T47D (cell line): ENCODE measurements at regions not wholly inside any gene's neighbourhood (a gene's known extent, or its start where the extent isn't known, plus 50 kb on each side); places are given as distances from the start of the nearest gene placed in this dataset.
A peak's percentile ranks its signal among the peaks of the same experiment; 100 is the strongest.

Source experiments
- DNase-seq, 2 experiments: peaks; one replicate each; pipeline versions ENCODE4 v3.0.0 to v3.0.0-alpha.2; 2011 to 2012; ENCODE audit warnings: low read depth in 1 of 2, low spot score in 1 of 2
- JUND ChIP-seq: IDR thresholded peaks from 2 replicates; pipeline ENCODE4 v1.6.1; 2012; ENCODE audit warnings: low read depth
- in situ Hi-C: cut with HindIII; loops from 2 replicates; pipeline ENCODE4 v1.10.0; 2016; ENCODE audit warnings: low sequenced_read_pairs, low pct_unique_long_range_greater_than_20kb

GRCh38 chr2:155730804-155731203, 601.7 kb downstream of the NR4A2 start:
- in situ Hi-C loops: no loop called here
- no peak for TF ChIP-seq JUND
- no peak for DNase-seq

- TF ChIP-seq JUND: no peak
- no peak for DNase-seq
- in situ Hi-C loops: no loop called here
Observed at GRCh38 chr2:155727187-155727895, 605.2 kb downstream of the NR4A2 start.

- DNase-seq: no peak
- in situ Hi-C loops: no loop called here
Observed at GRCh38 chr2:155722290-155722689, 610.2 kb downstream of the NR4A2 start.

GRCh38 chr2:155715705-155716104, 616.8 kb downstream of the NR4A2 start:
- no peak for TF ChIP-seq JUND
- in situ Hi-C loops: no loop called here
- DNase-seq: no peak

More at GRCh38 chr2:155722290-155722689, 610.2 kb downstream of the NR4A2 start:
- TF ChIP-seq JUND: no peak

- no peak for DNase-seq
- in situ Hi-C loops: no loop called here
- no peak for TF ChIP-seq JUND
Observed at GRCh38 chr2:155714983-155715382, 617.5 kb downstream of the NR4A2 start.

- in situ Hi-C loops: no loop called here
- DNase-seq: peak in 1 of 2 experiments; percentile 23
- TF ChIP-seq JUND: no peak
Observed at GRCh38 chr2:155708071-155708470, 624.5 kb downstream of the NR4A2 start.

GRCh38 chr2:155703917-155704316, 628.6 kb downstream of the NR4A2 start:
- TF ChIP-seq JUND: no peak
- in situ Hi-C loops: no loop called here
- no peak for DNase-seq

- no peak for DNase-seq
- in situ Hi-C loops: no loop called here
- TF ChIP-seq JUND: no peak
Observed at GRCh38 chr2:155703048-155703447, 629.5 kb downstream of the NR4A2 start.

GRCh38 chr2:155701721-155702120, 630.8 kb downstream of the NR4A2 start:
- in situ Hi-C loops: no loop called here
- DNase-seq: no peak

GRCh38 chr2:155696571-155696970, 636.0 kb downstream of the NR4A2 start:
- in situ Hi-C loops: no loop called here
- no peak for DNase-seq

More at GRCh38 chr2:155701721-155702120, 630.8 kb downstream of the NR4A2 start:
- no peak for TF ChIP-seq JUND

GRCh38 chr2:155695505-155695904, 637.0 kb downstream of the NR4A2 start:
- no peak for TF ChIP-seq JUND
- in situ Hi-C loops: no loop called here
- no peak for DNase-seq

More at GRCh38 chr2:155696571-155696970, 636.0 kb downstream of the NR4A2 start:
- TF ChIP-seq JUND: no peak

- DNase-seq: no peak
- no peak for TF ChIP-seq JUND
- in situ Hi-C loops: no loop called here
Observed at GRCh38 chr2:155692856-155693255, 639.7 kb downstream of the NR4A2 start.

GRCh38 chr2:155692106-155692505, 640.4 kb downstream of the NR4A2 start:
- no peak for DNase-seq
- no peak for TF ChIP-seq JUND
- in situ Hi-C loops: no loop called here

GRCh38 chr2:155690785-155691184, 641.7 kb downstream of the NR4A2 start:
- no peak for TF ChIP-seq JUND
- no peak for DNase-seq
- in situ Hi-C loops: no loop called here
